ENCODE measurements at regions not wholly inside any gene's neighbourhood (a gene's known extent, or its start where the extent isn't known, plus 50 kb on each side); places are given as distances from the start of the nearest gene placed in this dataset.

DNA sequence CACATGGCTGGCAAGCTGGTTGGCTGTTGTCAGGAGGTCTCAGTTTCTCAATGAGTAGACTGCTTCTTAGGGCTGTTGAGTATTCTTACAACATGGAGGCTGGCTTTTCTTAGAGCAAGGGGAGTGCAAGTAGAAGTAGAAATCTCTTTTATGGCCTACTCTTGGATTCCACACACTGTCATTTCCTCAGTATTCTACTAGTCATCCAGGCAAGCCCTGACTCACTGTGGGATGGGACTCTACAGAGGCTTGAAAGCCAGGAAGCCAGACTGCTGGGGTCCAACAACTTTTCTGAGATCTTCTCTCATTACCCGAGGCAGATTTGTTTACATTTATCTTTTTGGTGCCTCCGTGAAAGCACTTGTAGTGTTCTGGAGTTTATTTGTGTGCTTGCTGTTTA is 196.2 kb upstream of the APP start:
- TF ChIP-seq, protein P1, sequence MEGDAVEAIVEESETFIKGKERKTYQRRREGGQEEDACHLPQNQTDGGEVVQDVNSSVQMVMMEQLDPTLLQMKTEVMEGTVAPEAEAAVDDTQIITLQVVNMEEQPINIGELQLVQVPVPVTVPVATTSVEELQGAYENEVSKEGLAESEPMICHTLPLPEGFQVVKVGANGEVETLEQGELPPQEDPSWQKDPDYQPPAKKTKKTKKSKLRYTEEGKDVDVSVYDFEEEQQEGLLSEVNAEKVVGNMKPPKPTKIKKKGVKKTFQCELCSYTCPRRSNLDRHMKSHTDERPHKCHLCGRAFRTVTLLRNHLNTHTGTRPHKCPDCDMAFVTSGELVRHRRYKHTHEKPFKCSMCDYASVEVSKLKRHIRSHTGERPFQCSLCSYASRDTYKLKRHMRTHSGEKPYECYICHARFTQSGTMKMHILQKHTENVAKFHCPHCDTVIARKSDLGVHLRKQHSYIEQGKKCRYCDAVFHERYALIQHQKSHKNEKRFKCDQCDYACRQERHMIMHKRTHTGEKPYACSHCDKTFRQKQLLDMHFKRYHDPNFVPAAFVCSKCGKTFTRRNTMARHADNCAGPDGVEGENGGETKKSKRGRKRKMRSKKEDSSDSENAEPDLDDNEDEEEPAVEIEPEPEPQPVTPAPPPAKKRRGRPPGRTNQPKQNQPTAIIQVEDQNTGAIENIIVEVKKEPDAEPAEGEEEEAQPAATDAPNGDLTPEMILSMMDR (IDR thresholded peaks at IDR 0.05) = no peak
- Mint-ChIP-seq H3K9me3 (no peaks in the 10 kb centered on the region), H3K36me3 (ENCODE audit: low read depth) (no peaks in the 10 kb centered on the region), H3K27me3 (ENCODE audit: low read depth, poor library complexity) (peaks cover 4% of the 10 kb centered on the region), H3K4me1 (no peaks in the 10 kb centered on the region), H3K27ac (no peak overlapping the region), H3K4me3 (no peak overlapping the region)
- DNase-seq = no peak

DNA sequence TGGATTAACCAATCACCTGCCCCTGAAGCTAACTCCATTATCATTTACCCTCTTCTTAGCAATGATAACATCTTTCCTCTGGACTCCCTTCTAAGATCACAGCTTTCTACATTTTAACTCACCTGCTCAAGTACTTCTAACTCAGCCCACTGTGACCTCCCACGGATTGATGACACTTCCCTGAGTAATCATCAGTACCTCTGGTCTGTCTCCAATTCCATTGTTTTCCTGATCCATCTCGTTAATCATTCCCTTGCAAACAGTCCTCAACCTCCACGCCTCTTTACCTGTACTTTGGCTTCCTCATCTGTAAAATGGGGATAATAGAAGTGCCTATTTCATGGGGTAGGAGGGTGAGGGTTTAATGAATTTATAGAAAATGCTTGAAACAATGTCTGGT is 195.3 kb upstream of the APP start:
- Mint-ChIP-seq H3K36me3 (ENCODE audit: low read depth) (no peaks in the 10 kb centered on the region), H3K27ac (no peak overlapping the region), H3K9me3 (no peaks in the 10 kb centered on the region), H3K27me3 (ENCODE audit: low read depth, poor library complexity) (peaks cover 4% of the 10 kb centered on the region), H3K4me3 (no peak overlapping the region), H3K4me1 (no peaks in the 10 kb centered on the region)
- TF ChIP-seq, protein P1 (IDR thresholded peaks at IDR 0.05) = no peak
- no peak for DNase-seq

DNA sequence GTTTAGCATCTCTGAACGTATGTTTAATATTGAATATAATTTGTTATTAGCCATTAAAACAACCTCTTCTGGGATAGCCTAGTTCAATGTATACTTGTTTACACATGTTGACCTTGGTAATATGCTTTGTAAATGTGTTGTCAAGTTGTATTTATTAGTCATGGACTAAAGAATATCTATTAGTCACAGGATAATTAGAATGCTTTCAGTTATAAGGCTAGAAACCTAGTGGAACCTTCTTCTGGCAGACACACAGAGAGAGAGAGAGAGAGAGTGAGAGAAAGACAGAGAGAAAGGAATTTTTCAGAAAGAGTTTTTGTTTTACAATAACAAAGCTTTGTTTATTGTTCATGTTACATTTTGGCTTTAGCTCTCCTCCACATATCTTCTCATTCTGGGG is 181.1 kb upstream of the APP start:
- H3K27me3 Mint-ChIP-seq (ENCODE audit: low read depth, poor library complexity) = peaks cover 4% of the 10 kb centered on the region
- peaks cover 21% of the 10 kb centered on the region for H3K9me3 Mint-ChIP-seq
- TF ChIP-seq, protein P1 (IDR thresholded peaks at IDR 0.05) = no peak
- H3K4me3 Mint-ChIP-seq = no peak overlapping the region
- no peaks in the 10 kb centered on the region for H3K36me3 Mint-ChIP-seq (ENCODE audit: low read depth)
- no peak for DNase-seq
- H3K27ac Mint-ChIP-seq = no peak overlapping the region
- H3K4me1 Mint-ChIP-seq = no peaks in the 10 kb centered on the region

DNA sequence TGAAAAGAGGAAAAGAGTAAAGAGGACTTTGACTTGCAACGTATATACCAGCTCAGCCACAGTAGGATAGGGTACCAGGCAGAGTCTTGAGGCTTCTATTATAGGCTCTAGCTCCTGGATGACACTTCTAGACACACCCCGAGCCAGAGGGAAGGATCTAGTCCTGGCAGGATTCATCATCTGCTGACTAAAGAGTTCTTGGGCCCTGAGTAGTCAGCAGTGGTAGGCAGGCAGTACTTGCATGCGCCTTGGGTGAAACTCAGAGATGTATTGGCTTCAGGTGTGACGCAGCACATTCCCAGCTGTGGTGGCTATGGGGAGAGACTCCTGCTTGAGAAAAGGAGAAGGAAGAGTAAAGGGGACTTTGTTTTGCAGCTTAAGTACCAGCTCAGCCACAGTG is 162.3 kb upstream of the APP start:
- Mint-ChIP-seq H3K4me1 (no peaks in the 10 kb centered on the region), H3K27ac (no peak overlapping the region), H3K36me3 (ENCODE audit: low read depth) (no peaks in the 10 kb centered on the region), H3K4me3 (no peak overlapping the region), H3K9me3 (peaks cover 10% of the 10 kb centered on the region), H3K27me3 (ENCODE audit: low read depth, poor library complexity) (peaks cover 4% of the 10 kb centered on the region)
- no peak for DNase-seq
- TF ChIP-seq, protein P1 (IDR thresholded peaks at IDR 0.05) = no peak

DNA sequence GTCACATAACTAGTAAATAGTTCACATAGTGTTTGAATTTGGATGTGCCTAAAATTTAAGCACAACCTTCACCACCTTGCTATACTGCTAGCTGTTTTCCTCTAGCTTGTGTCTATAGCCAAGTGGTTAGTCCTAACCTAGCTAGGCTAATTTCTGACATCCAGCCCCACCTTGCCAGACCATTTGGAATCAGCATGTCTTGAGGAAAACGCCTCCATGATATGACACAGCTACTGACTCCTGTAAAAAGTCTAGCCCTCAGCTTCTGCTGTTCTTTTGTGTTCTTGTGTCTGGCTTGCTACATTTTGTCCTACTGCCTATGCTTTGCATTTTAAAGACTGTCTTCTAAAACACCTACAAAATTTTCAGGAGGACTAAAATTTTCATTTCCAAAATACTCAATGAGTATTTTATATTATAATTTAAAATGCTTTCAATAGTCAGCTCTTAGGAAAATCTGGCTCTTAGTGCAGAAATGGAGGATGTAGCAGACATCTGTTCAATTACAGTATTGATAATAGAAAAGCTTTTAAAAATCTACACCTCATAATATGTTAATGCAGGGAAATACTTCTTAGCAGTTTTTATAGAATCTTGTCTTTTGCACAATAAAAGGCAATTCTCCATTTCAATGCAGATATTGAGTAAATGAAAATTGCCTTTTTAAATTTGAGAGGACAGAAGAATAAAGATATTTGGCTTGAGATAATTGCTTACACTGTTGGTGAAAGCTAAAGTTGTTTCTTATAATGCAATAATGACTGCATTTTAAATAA is 160.8 kb upstream of the APP start:
- DNase-seq = no peak
- H3K4me3 Mint-ChIP-seq = no peak overlapping the region
- TF ChIP-seq, protein P1 (IDR thresholded peaks at IDR 0.05) = no peak
- no peaks in the 10 kb centered on the region for H3K4me1 Mint-ChIP-seq
- no peaks in the 10 kb centered on the region for H3K27me3 Mint-ChIP-seq (ENCODE audit: low read depth, poor library complexity)
- no peaks in the 10 kb centered on the region for H3K36me3 Mint-ChIP-seq (ENCODE audit: low read depth)
- no peak overlapping the region for H3K27ac Mint-ChIP-seq
- peaks cover 10% of the 10 kb centered on the region for H3K9me3 Mint-ChIP-seq

DNA sequence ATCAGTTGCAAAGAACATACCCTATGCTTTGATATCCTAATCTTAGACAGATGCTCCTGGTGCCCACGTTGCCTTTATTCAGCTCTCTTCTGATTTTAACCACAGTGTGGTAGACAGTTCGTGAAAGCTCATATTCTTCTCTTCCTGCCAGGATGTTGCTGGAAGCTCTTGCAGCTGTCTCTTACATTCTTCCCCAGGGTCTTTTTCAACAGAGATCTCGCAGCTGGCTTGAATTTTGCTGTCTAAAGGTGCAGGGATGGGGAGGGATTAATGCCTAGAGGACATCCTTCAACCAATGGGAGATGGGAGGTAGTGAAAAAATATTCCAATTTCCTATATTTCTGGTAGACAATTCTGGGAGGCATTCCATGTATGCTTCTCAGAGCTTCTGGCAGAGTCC is 150.0 kb upstream of the APP start:
- H3K4me1 Mint-ChIP-seq = no peaks in the 10 kb centered on the region
- H3K27me3 Mint-ChIP-seq (ENCODE audit: low read depth, poor library complexity) = peaks cover 2% of the 10 kb centered on the region
- no peak overlapping the region for H3K4me3 Mint-ChIP-seq
- TF ChIP-seq, protein P1 (IDR thresholded peaks at IDR 0.05) = no peak
- H3K36me3 Mint-ChIP-seq (ENCODE audit: low read depth) = no peaks in the 10 kb centered on the region
- H3K27ac Mint-ChIP-seq = no peak overlapping the region
- DNase-seq = no peak
- H3K9me3 Mint-ChIP-seq = no peaks in the 10 kb centered on the region
